ENCODE measurements at regions not wholly inside any gene's neighbourhood (a gene's known extent, or its start where the extent isn't known, plus 50 kb on each side); places are given as distances from the start of the nearest gene placed in this dataset.

- DNase-seq (ENCODE audit: insufficient read length, low spot score), result no peak
- FAIRE-seq, result no peak
- TF ChIP-seq SPI1 (IDR thresholded peaks at IDR 0.05; ENCODE audit: low read depth, low read length) (no peak), POLR2AphosphoS5 (IDR thresholded peaks at IDR 0.05; ENCODE audit: low read depth, low read length) (no peak), PAX5 (IDR thresholded peaks at IDR 0.05; ENCODE audit: insufficient read depth, low read length, severe bottlenecking) (no peak), POU2F2 (IDR thresholded peaks at IDR 0.05; ENCODE audit: low read depth, low read length) (no peak), POLR2A (IDR thresholded peaks at IDR 0.05; ENCODE audit: low read depth, low read length) (no peak)
Measured at GRCh38 chr10:128337860-128338378, 211.7 kb upstream of the MKI67 start.

GRCh38 chr10:128338951-128339350 lies 212.7 kb upstream of the MKI67 start:
- DNase-seq (ENCODE audit: insufficient read length, low spot score) (no peak), FAIRE-seq (no peak)
- TF ChIP-seq POLR2AphosphoS5 (IDR thresholded peaks at IDR 0.05; ENCODE audit: low read depth, low read length) (no peak), TAF1 (IDR thresholded peaks at IDR 0.05; ENCODE audit: low read depth, low read length) (no peak), PAX5 (IDR thresholded peaks at IDR 0.05; ENCODE audit: insufficient read depth, low read length, severe bottlenecking) (no peak), POLR2A (IDR thresholded peaks at IDR 0.05; ENCODE audit: low read depth, low read length) (no peak), SPI1 (IDR thresholded peaks at IDR 0.05; ENCODE audit: low read depth, low read length) (no peak), POU2F2 (IDR thresholded peaks at IDR 0.05; ENCODE audit: low read depth, low read length) (no peak)

GRCh38 chr10:128339753-128340152 lies 213.5 kb upstream of the MKI67 start:
- FAIRE-seq, result no peak

GRCh38 chr10:128345353-128345752 lies 219.1 kb upstream of the MKI67 start:
- FAIRE-seq (no peak), DNase-seq (ENCODE audit: insufficient read length, low spot score) (no peak)
- no peak for TF ChIP-seq SPI1 (IDR thresholded peaks at IDR 0.05; ENCODE audit: low read depth, low read length)
- no peak for TF ChIP-seq POLR2A (IDR thresholded peaks at IDR 0.05; ENCODE audit: low read depth, low read length)
- TF ChIP-seq POLR2AphosphoS5 (IDR thresholded peaks at IDR 0.05; ENCODE audit: low read depth, low read length), result no peak
- TF ChIP-seq POU2F2 (IDR thresholded peaks at IDR 0.05; ENCODE audit: low read depth, low read length), result no peak
- TF ChIP-seq TAF1 (IDR thresholded peaks at IDR 0.05; ENCODE audit: low read depth, low read length), result no peak
- no peak for TF ChIP-seq PAX5 (IDR thresholded peaks at IDR 0.05; ENCODE audit: insufficient read depth, low read length, severe bottlenecking)

More at GRCh38 chr10:128339753-128340152, 213.5 kb upstream of the MKI67 start:
- DNase-seq (ENCODE audit: insufficient read length, low spot score), result no peak
- TF ChIP-seq POLR2A (IDR thresholded peaks at IDR 0.05; ENCODE audit: low read depth, low read length) (no peak), POU2F2 (IDR thresholded peaks at IDR 0.05; ENCODE audit: low read depth, low read length) (no peak), SPI1 (IDR thresholded peaks at IDR 0.05; ENCODE audit: low read depth, low read length) (no peak), PAX5 (IDR thresholded peaks at IDR 0.05; ENCODE audit: insufficient read depth, low read length, severe bottlenecking) (no peak), POLR2AphosphoS5 (IDR thresholded peaks at IDR 0.05; ENCODE audit: low read depth, low read length) (no peak)

GRCh38 chr10:128360783-128361182 lies 234.6 kb upstream of the MKI67 start:
- DNase-seq (ENCODE audit: insufficient read length, low spot score) (no peak), FAIRE-seq (no peak)
- TF ChIP-seq POLR2A (IDR thresholded peaks at IDR 0.05; ENCODE audit: low read depth, low read length) (no peak), POLR2AphosphoS5 (IDR thresholded peaks at IDR 0.05; ENCODE audit: low read depth, low read length) (no peak), TAF1 (IDR thresholded peaks at IDR 0.05; ENCODE audit: low read depth, low read length) (no peak), PAX5 (IDR thresholded peaks at IDR 0.05; ENCODE audit: insufficient read depth, low read length, severe bottlenecking) (no peak), POU2F2 (IDR thresholded peaks at IDR 0.05; ENCODE audit: low read depth, low read length) (no peak), SPI1 (IDR thresholded peaks at IDR 0.05; ENCODE audit: low read depth, low read length) (no peak)

GRCh38 chr10:128361487-128361886 lies 235.3 kb upstream of the MKI67 start:
- FAIRE-seq (no peak), DNase-seq (ENCODE audit: insufficient read length, low spot score) (no peak)
- TF ChIP-seq POLR2A (IDR thresholded peaks at IDR 0.05; ENCODE audit: low read depth, low read length), result no peak
- TF ChIP-seq SPI1 (IDR thresholded peaks at IDR 0.05; ENCODE audit: low read depth, low read length), result no peak
- no peak for TF ChIP-seq TAF1 (IDR thresholded peaks at IDR 0.05; ENCODE audit: low read depth, low read length)
- no peak for TF ChIP-seq POLR2AphosphoS5 (IDR thresholded peaks at IDR 0.05; ENCODE audit: low read depth, low read length)
- TF ChIP-seq POU2F2 (IDR thresholded peaks at IDR 0.05; ENCODE audit: low read depth, low read length), result no peak
- no peak for TF ChIP-seq PAX5 (IDR thresholded peaks at IDR 0.05; ENCODE audit: insufficient read depth, low read length, severe bottlenecking)

- FAIRE-seq, result no peak
- DNase-seq (ENCODE audit: insufficient read length, low spot score), result no peak
- TF ChIP-seq PAX5 (IDR thresholded peaks at IDR 0.05; ENCODE audit: insufficient read depth, low read length, severe bottlenecking), result no peak
- TF ChIP-seq POLR2AphosphoS5 (IDR thresholded peaks at IDR 0.05; ENCODE audit: low read depth, low read length), result no peak
- no peak for TF ChIP-seq POU2F2 (IDR thresholded peaks at IDR 0.05; ENCODE audit: low read depth, low read length)
- no peak for TF ChIP-seq SPI1 (IDR thresholded peaks at IDR 0.05; ENCODE audit: low read depth, low read length)
- TF ChIP-seq TAF1 (IDR thresholded peaks at IDR 0.05; ENCODE audit: low read depth, low read length), result no peak
- TF ChIP-seq POLR2A (IDR thresholded peaks at IDR 0.05; ENCODE audit: low read depth, low read length), result no peak
Measured at GRCh38 chr10:128362514-128362913, 236.3 kb upstream of the MKI67 start.

GRCh38 chr10:128364631-128365030 lies 238.4 kb upstream of the MKI67 start:
- DNase-seq (ENCODE audit: insufficient read length, low spot score), result no peak
- TF ChIP-seq PAX5 (IDR thresholded peaks at IDR 0.05; ENCODE audit: insufficient read depth, low read length, severe bottlenecking) (no peak), SPI1 (IDR thresholded peaks at IDR 0.05; ENCODE audit: low read depth, low read length) (no peak), POU2F2 (IDR thresholded peaks at IDR 0.05; ENCODE audit: low read depth, low read length) (no peak), TAF1 (IDR thresholded peaks at IDR 0.05; ENCODE audit: low read depth, low read length) (no peak), POLR2A (IDR thresholded peaks at IDR 0.05; ENCODE audit: low read depth, low read length) (no peak), POLR2AphosphoS5 (IDR thresholded peaks at IDR 0.05; ENCODE audit: low read depth, low read length) (no peak)
- FAIRE-seq, result no peak

GRCh38 chr10:128365156-128365725 lies 239.0 kb upstream of the MKI67 start:
- no peak for DNase-seq (ENCODE audit: insufficient read length, low spot score)
- no peak for TF ChIP-seq TAF1 (IDR thresholded peaks at IDR 0.05; ENCODE audit: low read depth, low read length)
- no peak for TF ChIP-seq SPI1 (IDR thresholded peaks at IDR 0.05; ENCODE audit: low read depth, low read length)
- FAIRE-seq, result no peak

- TF ChIP-seq SPI1 (IDR thresholded peaks at IDR 0.05; ENCODE audit: low read depth, low read length) (no peak), TAF1 (IDR thresholded peaks at IDR 0.05; ENCODE audit: low read depth, low read length) (no peak), PAX5 (IDR thresholded peaks at IDR 0.05; ENCODE audit: insufficient read depth, low read length, severe bottlenecking) (no peak), POLR2AphosphoS5 (IDR thresholded peaks at IDR 0.05; ENCODE audit: low read depth, low read length) (no peak), POLR2A (IDR thresholded peaks at IDR 0.05; ENCODE audit: low read depth, low read length) (no peak), POU2F2 (IDR thresholded peaks at IDR 0.05; ENCODE audit: low read depth, low read length) (no peak)
- DNase-seq (ENCODE audit: insufficient read length, low spot score) (no peak), FAIRE-seq (no peak)
Measured at GRCh38 chr10:128367807-128368206, 241.6 kb upstream of the MKI67 start.

Measured in GM12891 (cell line).